ENCODE measurements at regions not wholly inside any gene's neighbourhood (a gene's known extent, or its start where the extent isn't known, plus 50 kb on each side); places are given as distances from the start of the nearest gene placed in this dataset.

DNA sequence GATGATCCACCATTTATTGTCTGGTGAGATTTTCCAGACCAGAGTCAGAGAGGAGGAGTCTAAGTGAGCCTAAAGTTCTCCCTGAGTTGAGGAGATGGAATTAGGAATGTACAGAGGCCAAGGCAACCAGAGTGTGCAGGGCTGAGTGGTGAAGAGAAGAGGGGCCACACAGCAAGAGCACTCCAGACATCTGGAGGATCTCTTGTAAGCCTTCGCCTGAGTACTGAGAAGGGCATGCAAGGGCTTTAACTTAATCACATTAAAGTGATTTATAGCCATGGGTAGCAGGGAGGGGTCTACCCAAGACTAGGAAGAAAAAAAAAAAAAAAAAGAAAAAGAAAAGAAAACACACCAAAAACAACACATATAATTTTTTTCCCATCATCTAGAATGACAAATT lies 1190.4 kb downstream of the GATA3 start:
- H3K4me2 ChIP-seq (ENCODE audit: low read depth, low read length) = no peak overlapping the region
- no peak overlapping the region for H2AK9ac ChIP-seq (replicated peaks; ENCODE audit: low read depth, low read length, poor library complexity)
- H3K23ac ChIP-seq (ENCODE audit: low read depth, low read length) = no peak overlapping the region
- POLR2A ChIA-PET (ENCODE audit: unreplicated experiment) = no interaction called here
- H4K20me1 ChIP-seq (ENCODE audit: insufficient read depth, low read length) = no peaks in the 10 kb centered on the region
- no peak overlapping the region for H3K9ac ChIP-seq (ENCODE audit: low read depth, low read length)
- WGBS, 2 experiments (ENCODE audit: extremely low coverage in 2 of 2, insufficient read length in 1 of 2) = no CpG with 5 or more reads among the region's 1 CpG
- in situ Hi-C loops (cut with MboI; ENCODE audit: low sequenced_read_pairs) (no loop called here), dilution Hi-C loops (cut with HindIII; ENCODE audit: low sequenced_read_pairs, unreplicated experiment) (no loop called here), intact Hi-C loops (cut with micrococcal nuclease) (no loop called here)
- H3K27ac ChIP-seq (ENCODE audit: insufficient read depth, low read length) = no peak overlapping the region
- no peaks in the 10 kb centered on the region for H3K4me1 ChIP-seq (ENCODE audit: control insufficient read depth, insufficient read depth, low read length)
- TF ChIP-seq, protein P1, sequence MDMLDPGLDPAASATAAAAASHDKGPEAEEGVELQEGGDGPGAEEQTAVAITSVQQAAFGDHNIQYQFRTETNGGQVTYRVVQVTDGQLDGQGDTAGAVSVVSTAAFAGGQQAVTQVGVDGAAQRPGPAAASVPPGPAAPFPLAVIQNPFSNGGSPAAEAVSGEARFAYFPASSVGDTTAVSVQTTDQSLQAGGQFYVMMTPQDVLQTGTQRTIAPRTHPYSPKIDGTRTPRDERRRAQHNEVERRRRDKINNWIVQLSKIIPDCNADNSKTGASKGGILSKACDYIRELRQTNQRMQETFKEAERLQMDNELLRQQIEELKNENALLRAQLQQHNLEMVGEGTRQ (IDR thresholded peaks at IDR 0.05; ENCODE audit: low read depth, low read length) = no peak
- no peak for TF ChIP-seq RCOR1 (IDR thresholded peaks at IDR 0.05; ENCODE audit: insufficient replicate concordance, low read length)
- TF ChIP-seq SMC3 (IDR thresholded peaks at IDR 0.05; ENCODE audit: low read depth, low read length) = no peak
- TF ChIP-seq CEBPB (IDR thresholded peaks at IDR 0.05; ENCODE audit: low read depth, low read length) = no peak
- no peak for TF ChIP-seq MAZ (IDR thresholded peaks at IDR 0.05; ENCODE audit: borderline replicate concordance, low read depth, low read length)
- TF ChIP-seq RAD21 (IDR thresholded peaks at IDR 0.05; ENCODE audit: low read length) = no peak
- no peak for TF ChIP-seq CHD1 (IDR thresholded peaks at IDR 0.05; ENCODE audit: low read depth, low read length)
- TF ChIP-seq, protein P2, sequence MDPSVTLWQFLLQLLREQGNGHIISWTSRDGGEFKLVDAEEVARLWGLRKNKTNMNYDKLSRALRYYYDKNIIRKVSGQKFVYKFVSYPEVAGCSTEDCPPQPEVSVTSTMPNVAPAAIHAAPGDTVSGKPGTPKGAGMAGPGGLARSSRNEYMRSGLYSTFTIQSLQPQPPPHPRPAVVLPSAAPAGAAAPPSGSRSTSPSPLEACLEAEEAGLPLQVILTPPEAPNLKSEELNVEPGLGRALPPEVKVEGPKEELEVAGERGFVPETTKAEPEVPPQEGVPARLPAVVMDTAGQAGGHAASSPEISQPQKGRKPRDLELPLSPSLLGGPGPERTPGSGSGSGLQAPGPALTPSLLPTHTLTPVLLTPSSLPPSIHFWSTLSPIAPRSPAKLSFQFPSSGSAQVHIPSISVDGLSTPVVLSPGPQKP (IDR thresholded peaks at IDR 0.05; ENCODE audit: borderline replicate concordance, low read depth, low read length) = no peak
- no peak overlapping the region for H3K18ac ChIP-seq (ENCODE audit: low read depth, low read length)
- H3K4ac ChIP-seq (ENCODE audit: low read depth, low read length) = no peak overlapping the region
- ATAC-seq (ENCODE audit: low read depth) = no peak
- DNase-seq = no peak
- H3K56ac ChIP-seq (ENCODE audit: extremely low read depth, insufficient read depth, low read length) = no peak overlapping the region
- H3K27me3 ChIP-seq (ENCODE audit: control insufficient read depth, insufficient read depth, low read length) = no peaks in the 10 kb centered on the region
- no peak overlapping the region for H2BK20ac ChIP-seq (ENCODE audit: low read depth, low read length)
- H3K79me1 ChIP-seq (ENCODE audit: low read depth in 1 of 2, low read length in 2 of 2) = no peaks in the 10 kb centered on the region
- H2BK5ac ChIP-seq (ENCODE audit: low read depth, low read length, poor library complexity, severe bottlenecking) = no peak overlapping the region
- H2BK120ac ChIP-seq (ENCODE audit: low read depth, low read length) = no peak overlapping the region
- H4K5ac ChIP-seq (ENCODE audit: low read depth, low read length) = no peak overlapping the region
- no peak overlapping the region for H4K91ac ChIP-seq (ENCODE audit: insufficient read depth, low read depth, low read length)
- H3K4me3 ChIP-seq (ENCODE audit: insufficient read depth, low read depth, low read length) = no peak overlapping the region
- H2BK15ac ChIP-seq (ENCODE audit: low read depth, low read length) = no peak overlapping the region
- BruUV-seq (replicated peaks) = no TSS peak
- H3K14ac ChIP-seq (replicated peaks; ENCODE audit: low read depth, low read length) = no peak overlapping the region
- no peaks in the 10 kb centered on the region for H3K36me3 ChIP-seq (ENCODE audit: control insufficient read depth, insufficient read depth, low read length)
- CTCF ChIA-PET = no interaction called here
- no peak overlapping the region for H4K8ac ChIP-seq (ENCODE audit: low read depth in 2 of 2, low read length in 2 of 2)
- H3K9me3 ChIP-seq (ENCODE audit: control insufficient read depth, insufficient read depth, low read length) = no peaks in the 10 kb centered on the region
- H3K9me1 ChIP-seq (ENCODE audit: insufficient read depth, low read length) = no peaks in the 10 kb centered on the region
- no peak overlapping the region for H2AK5ac ChIP-seq (ENCODE audit: low read depth, low read length)
- no peak overlapping the region for H2AFZ ChIP-seq (replicated peaks; ENCODE audit: low read length, poor library complexity)

Measured in IMR-90 (cell line).